ENCODE measurements at regions not wholly inside any gene's neighbourhood (a gene's known extent, or its start where the extent isn't known, plus 50 kb on each side); places are given as distances from the start of the nearest gene placed in this dataset.

- no peak for DNase-seq
Observed at GRCh38 chr5:8399471-8399870, 530.5 kb downstream of the MTRR start.

DNA sequence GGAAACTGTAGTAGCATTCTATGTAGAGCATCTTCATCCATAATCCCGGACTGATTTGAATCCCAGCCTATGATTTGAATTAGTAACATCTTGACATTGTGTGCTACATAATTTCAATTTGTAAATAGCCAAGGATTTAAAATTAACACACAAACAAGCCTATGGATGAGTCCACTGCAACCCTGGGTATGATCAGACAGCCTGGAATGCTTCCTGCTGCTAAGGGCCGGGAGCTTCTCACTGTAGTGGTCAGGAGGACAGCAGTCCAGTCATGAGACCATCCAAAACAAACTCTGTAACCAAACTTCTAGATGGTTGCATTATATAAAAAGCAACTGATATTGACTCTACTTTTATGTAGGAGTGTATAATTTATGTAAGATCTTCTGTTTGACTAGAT is 539.3 kb downstream of the MTRR start:
- no peak for DNase-seq

DNA sequence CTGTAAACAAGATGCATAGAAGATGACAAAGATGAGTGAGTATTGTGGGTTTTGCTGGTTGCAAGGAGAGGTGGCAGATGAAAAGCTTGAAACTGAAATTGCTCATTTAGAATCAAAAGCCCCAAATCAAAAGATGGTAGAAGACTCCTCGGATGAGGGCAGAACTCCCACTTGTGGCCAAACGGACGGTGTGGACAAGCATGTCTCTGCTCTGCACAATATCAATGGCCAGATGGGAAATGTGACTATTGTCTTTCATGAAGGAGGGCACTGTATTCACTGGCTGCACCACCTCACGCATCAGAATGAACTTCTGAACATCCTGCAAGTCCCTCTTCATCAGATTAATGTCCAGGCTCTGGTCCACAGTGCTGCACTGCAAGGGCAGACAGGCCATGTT is 541.7 kb downstream of the MTRR start:
- DNase-seq = no peak

DNA sequence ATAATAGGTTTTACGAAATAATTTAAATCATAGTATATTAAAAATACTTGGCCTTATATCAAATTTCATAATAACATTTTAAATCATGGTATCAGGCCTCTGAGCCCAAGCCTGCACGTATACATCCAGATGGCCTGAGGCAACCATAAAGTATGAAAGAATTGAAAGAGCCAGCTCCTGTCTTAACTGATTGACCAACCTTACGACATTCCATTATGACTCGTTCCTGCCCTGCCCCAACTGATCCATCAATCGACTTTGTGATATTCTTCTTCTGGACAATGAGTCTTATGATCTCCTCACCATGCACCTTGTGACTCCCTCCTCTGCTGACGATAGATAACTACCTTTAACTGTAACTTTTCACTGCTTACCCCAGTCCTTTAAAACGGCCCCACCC is 545.0 kb downstream of the MTRR start:
- DNase-seq = no peak

DNA sequence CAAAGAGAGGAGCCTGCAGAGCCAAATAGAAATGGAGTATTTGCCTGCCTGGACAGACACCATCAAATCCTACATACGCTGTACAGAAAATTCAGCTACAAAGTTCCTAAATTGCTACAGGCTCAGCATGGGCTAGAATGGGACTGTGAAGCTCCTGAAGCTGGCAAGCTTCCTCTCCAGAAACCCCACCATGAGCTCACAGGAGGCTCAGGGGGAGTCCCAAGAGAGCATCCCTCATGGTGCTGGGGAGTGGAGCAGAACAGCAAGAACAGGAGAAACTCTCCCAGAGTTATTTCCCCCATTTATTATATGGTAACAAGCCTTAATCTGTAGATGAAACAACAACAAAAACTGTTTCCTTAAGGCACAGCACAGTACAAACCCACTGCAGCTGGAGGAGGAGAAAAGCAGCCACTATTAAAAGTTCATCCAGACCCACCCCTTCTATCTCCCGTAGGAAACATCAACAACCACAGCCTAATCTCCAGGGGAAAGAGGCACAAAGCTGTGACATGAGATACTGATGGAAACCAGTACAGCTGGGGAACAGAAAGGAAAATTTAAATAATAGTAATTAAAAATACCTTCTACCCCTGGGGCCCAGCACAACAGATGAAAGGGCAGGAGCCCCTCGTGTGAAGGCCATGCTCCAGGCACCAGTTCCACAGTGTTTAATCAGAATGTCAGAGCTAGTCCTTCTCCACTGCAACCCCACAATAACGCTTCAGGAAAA is 548.5 kb downstream of the MTRR start:
- no peak for DNase-seq

GRCh38 chr5:8418049-8418426 is 549.1 kb downstream of the MTRR start:
- no peak for DNase-seq

- no peak for DNase-seq
Observed at GRCh38 chr5:8429778-8430758, 561.1 kb downstream of the MTRR start.

DNA sequence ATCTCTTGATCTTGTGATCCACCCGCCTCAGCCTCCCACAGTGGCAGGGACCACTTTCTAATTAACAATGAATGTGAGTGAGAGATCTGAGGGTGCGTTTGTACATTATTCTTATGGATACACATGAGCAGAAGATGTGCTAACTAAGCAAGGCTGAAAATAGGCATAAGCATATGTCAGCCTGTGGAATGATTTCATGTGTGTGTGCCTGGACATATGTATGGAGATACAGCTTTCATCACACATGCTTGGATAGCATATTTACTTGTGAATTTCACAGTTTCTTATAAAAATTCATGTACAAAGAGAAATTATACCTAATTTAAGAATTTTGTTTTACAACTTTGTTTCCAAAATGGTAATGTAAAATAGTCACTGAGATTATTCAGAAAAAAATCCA is 565.6 kb downstream of the MTRR start:
- DNase-seq = no peak

- no peak for DNase-seq
Observed at GRCh38 chr5:8436924-8437323, 568.0 kb downstream of the MTRR start.

- no peak for DNase-seq
Observed at GRCh38 chr5:8445139-8445538, 576.2 kb downstream of the MTRR start.

GRCh38 chr5:8446179-8446578 is 577.2 kb downstream of the MTRR start:
- no peak for DNase-seq

DNA sequence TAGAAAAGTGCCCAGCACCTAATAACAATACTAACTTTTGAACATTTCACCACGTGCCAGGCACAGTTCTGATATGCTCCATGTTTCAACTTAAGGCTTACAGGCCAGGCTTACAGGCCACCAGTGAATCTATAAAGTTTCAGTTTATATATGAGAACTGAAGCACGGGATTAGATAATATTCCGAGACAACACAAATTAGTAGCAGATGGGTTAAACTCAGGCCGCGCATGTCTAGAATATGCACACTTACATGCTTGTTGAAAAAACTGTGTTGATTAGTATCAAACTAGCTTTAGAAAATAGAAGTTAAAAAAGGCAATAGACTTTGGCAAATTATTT is 587.9 kb downstream of the MTRR start:
- no peak for DNase-seq

- peak; percentile 90 for DNase-seq
Observed at GRCh38 chr5:8457187-8458037, 588.5 kb downstream of the MTRR start.

GRCh38 chr5:8458038-8458383 is 589.1 kb downstream of the MTRR start:
- DNase-seq = no peak

GRCh38 chr5:8461543-8461942 is 592.6 kb downstream of the MTRR start:
- no peak for DNase-seq

GRCh38 chr5:8462565-8462964 is 593.6 kb downstream of the MTRR start:
- no peak for DNase-seq

DNA sequence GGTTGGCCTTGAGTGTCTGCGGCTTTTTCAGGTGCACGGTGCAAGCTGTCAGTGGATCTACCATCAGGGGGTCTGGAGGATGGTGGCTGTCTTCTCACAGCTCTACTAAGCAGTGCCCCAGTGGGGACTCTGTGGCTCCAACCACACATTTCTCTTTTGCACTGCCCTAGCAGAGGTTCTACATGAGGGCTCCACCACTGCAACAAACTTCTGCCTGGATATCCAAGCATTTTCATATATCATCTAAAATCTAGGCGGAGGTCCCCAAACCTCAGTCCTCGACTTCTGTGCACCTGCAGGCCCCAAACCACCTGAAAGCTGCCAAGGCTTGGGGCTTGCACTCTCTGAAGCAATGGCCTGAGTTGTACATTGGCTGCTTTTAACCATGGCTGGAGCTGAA is 601.5 kb downstream of the MTRR start:
- DNase-seq = no peak

DNA sequence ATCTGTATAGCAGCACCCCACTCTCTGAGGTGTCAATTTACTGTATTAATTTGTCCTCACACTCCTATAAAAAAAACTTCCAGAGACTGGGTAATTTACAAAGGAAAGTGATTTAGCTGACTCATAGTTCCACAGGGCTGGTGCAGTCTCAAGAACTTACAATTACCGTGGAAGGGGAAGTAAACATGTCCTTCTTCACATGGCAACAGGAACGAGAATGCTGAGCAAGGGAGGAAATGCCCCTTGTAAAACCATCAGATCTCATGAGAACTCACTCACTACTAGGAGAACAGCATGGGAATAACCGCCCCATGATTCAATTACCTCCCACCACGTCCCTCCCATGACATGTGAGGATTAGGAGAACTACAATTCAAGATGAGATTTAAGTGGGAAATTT is 602.6 kb downstream of the MTRR start:
- no peak for DNase-seq

DNA sequence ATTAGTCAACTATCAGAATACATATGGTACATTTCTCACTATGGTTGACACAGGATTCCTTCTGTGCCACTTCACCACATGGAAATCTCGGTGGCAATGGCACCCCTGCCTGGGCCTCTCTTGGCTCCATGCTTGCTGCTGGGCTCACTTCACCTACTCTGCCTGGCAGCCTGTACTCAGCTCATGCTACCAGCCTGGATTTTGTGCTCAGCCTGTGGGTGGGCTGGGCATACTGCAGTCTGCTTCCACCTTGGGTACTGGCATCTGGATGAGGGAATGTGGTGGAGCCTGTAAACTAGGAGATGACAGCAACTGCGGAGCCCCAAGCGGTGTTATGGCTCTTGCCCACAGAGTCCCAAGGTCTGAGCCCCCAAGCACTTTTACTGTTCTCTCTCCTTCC is 604.1 kb downstream of the MTRR start:
- DNase-seq = no peak

- DNase-seq = no peak
Observed at GRCh38 chr5:8473827-8474568, 605.0 kb downstream of the MTRR start.

- DNase-seq = no peak
Observed at GRCh38 chr5:8474569-8474930, 605.6 kb downstream of the MTRR start.

DNA sequence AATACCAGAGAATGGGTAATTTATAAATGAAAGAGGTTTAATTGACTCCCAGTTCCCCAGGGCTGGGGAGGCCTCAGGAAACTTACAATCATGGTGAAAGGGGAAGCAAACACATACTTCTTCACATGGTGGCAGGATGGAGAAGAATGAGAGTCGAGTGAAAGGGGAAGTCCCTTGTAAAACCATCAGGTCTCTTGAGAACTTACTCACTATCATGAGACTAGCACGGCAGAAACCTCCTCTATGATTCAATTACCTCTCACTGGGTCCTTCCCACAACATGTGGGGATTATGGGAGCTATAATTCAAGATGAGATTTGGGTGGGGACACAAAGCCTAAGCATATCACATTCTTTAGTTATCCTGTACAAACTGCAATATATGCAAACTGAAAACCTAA is 609.4 kb downstream of the MTRR start:
- no peak for DNase-seq

- no peak for DNase-seq
Observed at GRCh38 chr5:8481007-8481406, 612.1 kb downstream of the MTRR start.

All from stimulated activated CD4-positive, alpha-beta T cell treated with anti-CD3 and anti-CD28 coated beads, Interleukin-4, amount 100 ng/mL, for 1 hour (primary cell).